Kidney epithelial cell (primary cell): ENCODE measurements at regions not wholly inside any gene's neighbourhood (a gene's known extent, or its start where the extent isn't known, plus 50 kb on each side); places are given as distances from the start of the nearest gene placed in this dataset.

ENCODE experiments used
- DNase-seq: peaks from one replicate; pipeline ENCODE4 v3.0.0-alpha.2; 2010; ENCODE audit warnings: low read depth
- H3K27me3 ChIP-seq: 2 replicates; pipeline ENCODE4 v1.6.0; 2011; ENCODE audit warnings: low read length; ENCODE audit not compliant: control insufficient read depth, insufficient read depth
- H3K36me3 ChIP-seq: 2 replicates; pipeline ENCODE4 v1.5.1; 2011; ENCODE audit warnings: low read length; ENCODE audit not compliant: control insufficient read depth, insufficient read depth
- H3K4me3 ChIP-seq: 2 replicates; pipeline ENCODE4 v1.5.1; 2011; ENCODE audit warnings: low read depth, mild to moderate bottlenecking, control low read depth, low read length
- CTCF ChIP-seq: IDR thresholded peaks from 2 replicates; pipeline ENCODE4 v1.5.1; 2011; ENCODE audit warnings: mild to moderate bottlenecking, moderate library complexity, low read length, control low read depth, inconsistent platforms; ENCODE audit not compliant: insufficient read depth, poor library complexity, severe bottlenecking

- DNase-seq, result no peak
- no peak for TF ChIP-seq CTCF
- Histone ChIP-seq H3K36me3 (no peaks in the 10 kb centered on the region), H3K4me3 (no peak overlapping the region), H3K27me3 (no peaks in the 10 kb centered on the region)
Observed at GRCh38 chr5:89041249-89041779, 158.3 kb upstream of the MEF2C start.

GRCh38 chr5:89036704-89037489 is 153.9 kb upstream of the MEF2C start:
- no peak for DNase-seq
- Histone ChIP-seq H3K27me3 (no peaks in the 10 kb centered on the region), H3K4me3 (no peak overlapping the region), H3K36me3 (no peaks in the 10 kb centered on the region)
- no peak for TF ChIP-seq CTCF

- TF ChIP-seq CTCF, result no peak
- no peak for DNase-seq
- no peaks in the 10 kb centered on the region for H3K36me3 ChIP-seq
- no peaks in the 10 kb centered on the region for H3K27me3 ChIP-seq
- H3K4me3 ChIP-seq, result no peak overlapping the region
Observed at GRCh38 chr5:89036166-89036565, 153.2 kb upstream of the MEF2C start.

GRCh38 chr5:89034588-89034987 is 151.6 kb upstream of the MEF2C start:
- H3K36me3 ChIP-seq, result no peaks in the 10 kb centered on the region
- no peak overlapping the region for H3K4me3 ChIP-seq
- H3K27me3 ChIP-seq, result no peaks in the 10 kb centered on the region
- no peak for DNase-seq
- no peak for TF ChIP-seq CTCF

GRCh38 chr5:89030798-89031197 is 147.8 kb upstream of the MEF2C start:
- no peak for TF ChIP-seq CTCF
- Histone ChIP-seq H3K4me3 (no peak overlapping the region), H3K36me3 (no peaks in the 10 kb centered on the region), H3K27me3 (no peaks in the 10 kb centered on the region)
- DNase-seq, result no peak

GRCh38 chr5:89028595-89029285 is 145.8 kb upstream of the MEF2C start:
- no peak for TF ChIP-seq CTCF
- no peaks in the 10 kb centered on the region for H3K27me3 ChIP-seq

More at GRCh38 chr5:89028595-89029285, 145.8 kb upstream of the MEF2C start:
- no peaks in the 10 kb centered on the region for H3K36me3 ChIP-seq
- DNase-seq, result no peak
- no peak overlapping the region for H3K4me3 ChIP-seq
